ENCODE measurements at regions not wholly inside any gene's neighbourhood (a gene's known extent, or its start where the extent isn't known, plus 50 kb on each side); places are given as distances from the start of the nearest gene placed in this dataset.

DNA sequence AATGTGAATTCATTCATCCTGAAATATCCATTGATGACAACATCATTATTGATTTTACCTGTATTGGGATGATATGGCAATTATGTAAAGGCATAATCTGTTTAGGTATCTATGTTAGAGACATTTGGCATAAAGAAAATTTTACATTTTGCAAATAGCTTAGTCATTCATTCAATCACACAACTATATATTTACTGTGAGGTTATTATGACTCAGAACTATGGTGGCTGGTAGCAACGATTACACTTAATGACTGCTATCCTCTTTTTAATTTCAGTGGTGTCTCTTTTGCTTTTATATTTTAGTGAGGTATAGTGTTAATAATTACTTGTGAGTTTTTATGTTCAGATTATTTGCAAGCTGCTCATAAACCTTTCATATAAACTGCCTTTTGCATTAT is 955.9 kb downstream of the SLITRK6 start:
- TF ChIP-seq, protein P1, sequence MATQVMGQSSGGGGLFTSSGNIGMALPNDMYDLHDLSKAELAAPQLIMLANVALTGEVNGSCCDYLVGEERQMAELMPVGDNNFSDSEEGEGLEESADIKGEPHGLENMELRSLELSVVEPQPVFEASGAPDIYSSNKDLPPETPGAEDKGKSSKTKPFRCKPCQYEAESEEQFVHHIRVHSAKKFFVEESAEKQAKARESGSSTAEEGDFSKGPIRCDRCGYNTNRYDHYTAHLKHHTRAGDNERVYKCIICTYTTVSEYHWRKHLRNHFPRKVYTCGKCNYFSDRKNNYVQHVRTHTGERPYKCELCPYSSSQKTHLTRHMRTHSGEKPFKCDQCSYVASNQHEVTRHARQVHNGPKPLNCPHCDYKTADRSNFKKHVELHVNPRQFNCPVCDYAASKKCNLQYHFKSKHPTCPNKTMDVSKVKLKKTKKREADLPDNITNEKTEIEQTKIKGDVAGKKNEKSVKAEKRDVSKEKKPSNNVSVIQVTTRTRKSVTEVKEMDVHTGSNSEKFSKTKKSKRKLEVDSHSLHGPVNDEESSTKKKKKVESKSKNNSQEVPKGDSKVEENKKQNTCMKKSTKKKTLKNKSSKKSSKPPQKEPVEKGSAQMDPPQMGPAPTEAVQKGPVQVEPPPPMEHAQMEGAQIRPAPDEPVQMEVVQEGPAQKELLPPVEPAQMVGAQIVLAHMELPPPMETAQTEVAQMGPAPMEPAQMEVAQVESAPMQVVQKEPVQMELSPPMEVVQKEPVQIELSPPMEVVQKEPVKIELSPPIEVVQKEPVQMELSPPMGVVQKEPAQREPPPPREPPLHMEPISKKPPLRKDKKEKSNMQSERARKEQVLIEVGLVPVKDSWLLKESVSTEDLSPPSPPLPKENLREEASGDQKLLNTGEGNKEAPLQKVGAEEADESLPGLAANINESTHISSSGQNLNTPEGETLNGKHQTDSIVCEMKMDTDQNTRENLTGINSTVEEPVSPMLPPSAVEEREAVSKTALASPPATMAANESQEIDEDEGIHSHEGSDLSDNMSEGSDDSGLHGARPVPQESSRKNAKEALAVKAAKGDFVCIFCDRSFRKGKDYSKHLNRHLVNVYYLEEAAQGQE (IDR thresholded peaks at IDR 0.05; ENCODE audit: insufficient read depth in 1 of 2, low read depth in 2 of 2, low read length in 2 of 2), result no peak
- no peak for TF ChIP-seq POLR2AphosphoS5 (IDR thresholded peaks at IDR 0.05; ENCODE audit: low read depth, low read length)
- no peak for TF ChIP-seq SIN3A (IDR thresholded peaks at IDR 0.05; ENCODE audit: borderline replicate concordance, insufficient read depth, low read length)

- TF ChIP-seq FOXP2 (optimal IDR thresholded peaks at IDR 0.05; ENCODE audit: borderline replicate concordance, extremely low read depth, extremely low read length, insufficient read depth) (no peak), SIN3A (IDR thresholded peaks at IDR 0.05; ENCODE audit: borderline replicate concordance, insufficient read depth, low read length) (no peak), TAF1 (IDR thresholded peaks at IDR 0.05; ENCODE audit: borderline replicate concordance, insufficient read depth, low read length) (no peak), POLR2AphosphoS5 (IDR thresholded peaks at IDR 0.05; ENCODE audit: low read depth, low read length) (no peak)
- TF ChIP-seq, protein P1 (IDR thresholded peaks at IDR 0.05; ENCODE audit: insufficient read depth in 1 of 2, low read depth in 2 of 2, low read length in 2 of 2), result no peak
Measured at GRCh38 chr13:84834201-84834600, 951.9 kb upstream of the SLITRK1 start.

DNA sequence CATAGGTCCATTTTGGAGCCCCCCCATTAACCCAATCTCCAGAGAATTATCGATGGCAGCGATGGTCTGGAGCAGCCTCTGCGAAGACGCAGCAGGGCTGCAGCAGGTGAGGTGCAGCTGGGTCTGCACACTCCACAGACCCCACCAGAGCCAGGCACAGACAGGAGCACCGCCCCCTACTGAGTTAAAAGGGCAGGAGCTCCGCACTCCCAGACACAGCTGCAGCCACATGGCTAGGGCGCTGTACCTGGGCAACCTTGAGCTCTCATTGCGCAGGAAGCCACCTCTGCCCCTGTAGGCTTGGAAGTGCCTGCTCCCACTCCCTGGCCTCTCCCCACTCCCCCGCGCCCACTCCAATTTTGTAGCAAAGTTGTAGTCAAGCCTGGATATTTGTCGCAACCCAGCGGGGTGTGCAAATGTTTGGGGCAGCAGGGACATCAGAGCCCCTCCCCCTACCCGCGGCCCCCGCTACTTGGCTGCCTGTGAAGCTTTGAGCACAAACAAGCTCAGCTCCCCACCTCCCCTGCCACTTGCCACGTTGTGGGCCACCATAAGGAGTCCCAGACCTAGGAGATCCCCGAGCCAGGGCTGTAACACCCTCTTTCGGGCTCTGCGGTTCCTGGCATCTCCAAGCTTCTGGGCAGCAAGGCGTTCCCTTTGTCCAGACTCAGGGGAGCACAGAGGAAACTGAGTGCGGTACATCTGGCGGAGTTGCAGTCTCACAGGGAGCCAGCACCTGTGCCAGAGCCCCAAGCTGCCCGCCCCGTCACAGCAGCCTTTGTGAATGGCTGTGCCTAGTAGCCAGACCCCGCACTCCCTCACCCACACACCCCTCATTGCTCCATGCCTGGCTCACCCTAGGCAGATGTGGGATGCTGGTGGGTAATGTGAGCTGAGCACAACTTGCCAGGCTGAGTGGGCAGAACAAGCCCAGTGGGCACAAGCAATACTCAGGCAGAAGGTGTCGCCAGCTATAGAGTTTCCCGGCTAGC is 949.7 kb upstream of the SLITRK1 start:
- no peak for TF ChIP-seq POLR2AphosphoS5 (IDR thresholded peaks at IDR 0.05; ENCODE audit: low read depth, low read length)
- TF ChIP-seq SIN3A (IDR thresholded peaks at IDR 0.05; ENCODE audit: borderline replicate concordance, insufficient read depth, low read length), result no peak
- TF ChIP-seq, protein P1 (IDR thresholded peaks at IDR 0.05; ENCODE audit: insufficient read depth in 1 of 2, low read depth in 2 of 2, low read length in 2 of 2), result no peak
- TF ChIP-seq FOXP2 (optimal IDR thresholded peaks at IDR 0.05; ENCODE audit: borderline replicate concordance, extremely low read depth, extremely low read length, insufficient read depth), result no peak
- TF ChIP-seq TAF1 (IDR thresholded peaks at IDR 0.05; ENCODE audit: borderline replicate concordance, insufficient read depth, low read length), result no peak

- TF ChIP-seq FOXP2 (optimal IDR thresholded peaks at IDR 0.05; ENCODE audit: borderline replicate concordance, extremely low read depth, extremely low read length, insufficient read depth) (no peak), SIN3A (IDR thresholded peaks at IDR 0.05; ENCODE audit: borderline replicate concordance, insufficient read depth, low read length) (no peak), POLR2AphosphoS5 (IDR thresholded peaks at IDR 0.05; ENCODE audit: low read depth, low read length) (no peak), TAF1 (IDR thresholded peaks at IDR 0.05; ENCODE audit: borderline replicate concordance, insufficient read depth, low read length) (no peak)
- TF ChIP-seq, protein P1 (IDR thresholded peaks at IDR 0.05; ENCODE audit: insufficient read depth in 1 of 2, low read depth in 2 of 2, low read length in 2 of 2), result no peak
Measured at GRCh38 chr13:84823528-84823927, 941.3 kb upstream of the SLITRK1 start.
